NCI-H1092 (cell line): ENCODE measurements at regions not wholly inside any gene's neighbourhood (a gene's known extent, or its start where the extent isn't known, plus 50 kb on each side); places are given as distances from the start of the nearest gene placed in this dataset.
"Not testable (repeated sequence)": the region's sequence is repeated elsewhere in the genome, so short reads cannot be mapped to it uniquely, and the experiment has no call there.

Source experiments
- DNase-seq: peaks from one replicate; lab custom pipeline; 2025; lab: John Stamatoyannopoulos, UW

DNA sequence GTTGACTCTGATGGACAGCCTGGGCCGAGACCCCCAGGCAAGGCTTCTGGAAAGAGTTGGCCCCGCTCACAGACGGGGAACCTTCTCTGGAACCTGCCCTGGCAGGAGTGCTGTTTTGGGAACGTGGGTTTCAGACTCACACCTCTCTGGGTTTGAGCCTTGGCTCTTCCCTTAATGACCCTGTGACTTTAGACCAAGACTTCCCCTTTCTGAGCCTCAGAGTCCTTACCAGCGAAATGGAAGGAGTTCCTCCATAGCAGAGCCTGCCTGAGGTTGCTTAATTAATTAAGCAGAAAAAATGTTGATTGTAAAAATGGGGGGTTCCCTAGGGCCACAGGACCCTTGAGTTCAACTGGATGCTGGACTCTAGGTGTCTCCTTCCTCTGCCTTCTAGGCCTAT, 408.2 kb downstream of the SEC14L1 start:
- DNase-seq: no peak

- DNase-seq: no peak
Measured at GRCh38 chr17:77549726-77550366, 408.7 kb upstream of the TNRC6C start.

- DNase-seq: no peak
Measured at GRCh38 chr17:77553459-77554066, 404.9 kb upstream of the TNRC6C start.

DNA sequence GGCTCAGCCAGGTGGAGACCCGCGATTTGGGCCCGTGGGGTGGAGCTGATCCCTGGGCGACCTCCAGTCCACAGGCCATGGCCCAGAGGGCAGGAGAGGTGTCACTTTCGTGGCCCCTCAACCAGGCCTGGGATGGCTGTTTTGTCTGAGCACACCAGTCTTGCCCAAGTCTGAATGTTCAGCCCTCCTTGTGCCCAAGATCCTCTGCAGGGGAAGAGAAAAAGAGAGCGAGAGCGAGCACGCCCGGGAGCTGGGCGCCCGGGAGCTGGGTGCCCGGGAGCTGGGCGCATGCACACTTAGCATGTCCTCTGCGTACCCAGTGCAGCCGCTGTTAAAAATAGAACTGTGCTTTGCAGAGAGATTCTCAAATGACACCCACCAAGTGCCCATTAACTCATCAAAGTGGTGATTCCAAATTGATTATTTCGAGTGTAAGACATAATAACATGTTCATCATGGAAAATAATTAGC, 403.3 kb upstream of the TNRC6C start:
- peak; percentile 70 for DNase-seq

DNA sequence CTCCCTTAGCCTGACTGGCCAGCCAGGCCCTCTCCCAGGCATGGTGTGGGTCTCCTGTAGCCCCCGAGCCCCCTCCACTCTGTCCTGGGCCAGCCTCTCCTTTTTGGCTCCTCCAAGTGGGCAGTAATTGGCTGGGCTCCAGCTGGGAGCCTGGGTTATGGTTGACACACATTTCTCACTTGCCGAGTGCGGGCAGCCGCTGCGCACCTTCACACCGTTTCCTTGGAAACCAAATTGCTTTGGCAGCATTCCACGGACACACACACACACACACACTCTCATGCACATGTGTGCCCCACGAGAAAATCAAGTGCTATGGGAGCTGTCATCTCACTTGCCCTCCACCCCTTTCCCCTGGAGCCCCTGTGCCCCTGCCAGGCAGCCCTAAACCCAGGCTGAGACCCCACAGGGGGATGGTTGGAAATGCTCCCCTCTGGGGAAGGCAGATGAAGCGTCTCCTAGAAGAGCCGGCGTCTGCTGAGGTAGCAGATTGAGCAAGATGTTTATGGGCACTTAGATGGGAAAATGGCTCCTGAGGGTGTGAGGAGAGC, 402.7 kb upstream of the TNRC6C start:
- DNase-seq: peak; percentile 83

GRCh38 chr17:77556383-77557061, 402.0 kb upstream of the TNRC6C start:
- peak; percentile 33 for DNase-seq

DNA sequence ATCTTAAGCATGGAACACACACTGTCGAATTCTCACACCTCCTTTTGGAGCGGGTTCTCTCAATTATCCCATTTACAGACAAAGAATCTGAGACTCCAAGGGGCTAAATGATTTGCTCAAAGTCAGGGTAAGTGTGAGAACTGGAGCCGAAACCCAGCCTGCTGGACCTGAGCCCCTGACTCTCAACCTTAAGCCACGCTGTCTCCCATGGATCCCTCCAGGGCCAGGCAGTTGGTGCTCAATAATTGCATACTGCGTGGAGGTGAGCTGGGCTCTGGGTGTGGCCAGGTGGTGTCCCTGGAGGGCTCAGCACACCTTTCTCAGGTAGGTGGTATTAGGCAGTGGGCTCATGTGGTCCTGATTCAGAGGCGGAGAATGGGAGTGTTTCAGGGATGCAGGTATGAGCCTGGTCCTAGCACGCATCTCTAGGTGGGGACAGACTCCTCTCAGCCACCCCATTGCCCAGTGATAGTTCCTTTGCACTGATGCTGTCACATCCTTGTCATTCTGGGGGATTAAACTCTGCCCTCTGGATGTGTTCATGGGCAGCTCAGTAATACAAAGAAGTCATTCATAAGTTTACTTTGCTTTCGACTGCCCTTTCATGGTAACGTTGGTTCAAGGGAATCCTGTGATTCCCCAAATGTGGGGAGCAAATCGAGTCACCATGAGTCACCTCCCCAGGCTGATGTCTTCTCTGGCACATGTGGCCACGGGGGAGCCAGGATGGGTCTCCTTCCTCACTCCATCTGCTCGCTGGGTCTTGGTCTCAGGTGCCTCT, 399.5 kb upstream of the TNRC6C start:
- no peak for DNase-seq

- DNase-seq: no peak
Measured at GRCh38 chr17:77560381-77560780, 398.1 kb upstream of the TNRC6C start.

- DNase-seq: no peak
Measured at GRCh38 chr17:77560841-77561240, 397.7 kb upstream of the TNRC6C start.

GRCh38 chr17:77562361-77562760, 396.1 kb upstream of the TNRC6C start:
- DNase-seq: not testable (repeated sequence)

GRCh38 chr17:77563439-77564102, 394.9 kb upstream of the TNRC6C start:
- DNase-seq: no peak

GRCh38 chr17:77564278-77564920, 394.1 kb upstream of the TNRC6C start:
- DNase-seq: no peak

- DNase-seq: no peak
Measured at GRCh38 chr17:77565166-77565565, 393.3 kb upstream of the TNRC6C start.

DNA sequence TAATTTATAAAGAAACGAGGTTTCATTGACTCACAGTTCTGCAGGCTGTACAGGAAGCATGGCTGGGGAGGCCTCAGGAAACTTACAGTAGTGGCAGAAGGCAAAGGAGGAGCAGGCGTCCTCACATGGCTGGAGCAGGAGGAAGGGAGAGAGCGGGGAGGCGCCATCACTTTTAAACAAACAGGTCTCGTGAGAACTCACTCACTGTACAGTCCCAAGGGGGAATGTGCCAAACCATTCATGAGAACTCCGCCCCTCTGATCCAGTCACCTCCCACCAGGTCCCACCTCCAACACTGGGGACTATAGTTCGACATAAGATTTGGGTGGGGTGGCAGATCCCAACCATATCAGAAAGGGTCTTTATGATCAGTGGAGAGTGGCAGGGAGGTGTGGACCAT, 392.4 kb upstream of the TNRC6C start:
- DNase-seq: no peak

DNA sequence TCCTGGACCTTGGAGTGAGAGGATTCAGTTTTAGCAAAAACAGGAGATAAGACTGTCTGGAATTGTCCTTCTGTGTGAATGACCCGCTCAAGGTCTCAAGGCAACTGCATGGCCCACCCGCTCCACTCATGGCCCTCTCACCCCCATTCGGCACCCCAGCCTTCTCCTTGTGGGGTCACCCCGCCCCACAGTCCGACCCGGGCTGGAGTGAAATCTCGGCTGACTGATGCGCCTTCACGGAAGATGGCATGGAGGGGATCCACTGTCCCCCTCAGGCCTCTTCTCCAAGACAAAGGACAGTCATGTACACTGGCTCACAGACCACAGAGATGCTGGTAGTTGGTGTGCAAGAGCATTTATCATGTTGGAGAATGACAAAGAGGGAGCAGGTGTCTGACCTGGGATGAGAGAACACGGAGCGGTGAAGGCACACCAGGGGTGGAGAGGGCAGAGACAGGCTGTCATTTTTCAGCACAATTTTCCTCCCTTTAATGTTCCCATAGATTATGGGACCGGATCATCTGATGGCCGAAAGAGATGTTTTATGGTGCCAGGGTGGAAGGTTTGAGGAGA, 391.9 kb upstream of the TNRC6C start:
- DNase-seq: no peak

DNA sequence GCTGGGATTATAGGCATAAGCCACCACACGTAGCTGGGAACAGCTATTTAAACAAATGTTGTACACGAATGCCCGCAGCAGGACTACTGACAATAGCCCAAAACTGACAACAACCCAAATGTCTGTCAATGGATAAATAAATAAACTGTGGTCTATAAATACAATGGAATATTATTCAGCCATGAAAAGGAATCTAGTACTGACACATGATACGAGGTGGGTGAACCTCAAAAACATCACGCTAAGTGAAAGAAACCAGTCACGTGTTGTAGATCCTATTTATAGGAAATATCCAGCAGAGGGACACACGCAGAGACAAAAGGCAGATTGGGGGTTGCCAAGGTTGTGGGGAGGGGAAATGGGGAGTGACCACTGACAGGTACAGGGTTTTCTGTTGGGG, 390.0 kb upstream of the TNRC6C start:
- no peak for DNase-seq

DNA sequence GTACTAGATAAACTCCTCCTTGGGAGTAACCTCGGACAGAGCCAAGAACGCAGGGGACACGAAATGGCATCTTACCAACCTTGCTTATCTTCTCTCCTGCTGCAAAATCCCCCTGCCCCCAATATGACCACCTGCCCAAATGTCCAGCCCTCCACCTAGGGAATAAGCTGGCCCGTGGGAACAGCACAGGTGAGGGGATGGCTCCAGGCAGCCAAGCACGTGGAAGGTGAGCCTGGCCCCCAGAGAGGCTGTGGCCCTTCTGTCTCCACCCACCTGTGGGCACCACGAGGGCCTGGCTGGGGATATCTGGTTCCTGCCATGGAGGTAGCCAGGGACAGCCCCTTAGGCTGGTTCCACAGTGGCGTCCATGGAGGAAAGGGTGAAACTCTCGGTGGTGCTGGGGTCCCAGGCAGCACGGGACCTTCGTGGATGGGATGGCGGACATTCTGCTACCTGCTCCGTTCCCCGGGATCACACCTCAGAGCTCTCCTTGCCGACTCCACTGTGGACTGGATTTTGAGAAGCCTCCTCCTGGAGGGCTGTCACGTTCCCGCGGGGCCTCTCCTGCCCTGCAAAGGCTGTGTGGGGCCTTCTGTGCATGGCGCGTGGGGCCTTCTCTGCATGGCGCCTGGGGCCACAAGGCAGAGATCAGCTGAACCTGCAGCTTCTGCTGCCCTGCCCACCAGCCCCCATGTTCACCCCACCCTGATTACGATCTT, 388.5 kb upstream of the TNRC6C start:
- DNase-seq: no peak

GRCh38 chr17:77570565-77570898, 388.0 kb upstream of the TNRC6C start:
- no peak for DNase-seq

DNA sequence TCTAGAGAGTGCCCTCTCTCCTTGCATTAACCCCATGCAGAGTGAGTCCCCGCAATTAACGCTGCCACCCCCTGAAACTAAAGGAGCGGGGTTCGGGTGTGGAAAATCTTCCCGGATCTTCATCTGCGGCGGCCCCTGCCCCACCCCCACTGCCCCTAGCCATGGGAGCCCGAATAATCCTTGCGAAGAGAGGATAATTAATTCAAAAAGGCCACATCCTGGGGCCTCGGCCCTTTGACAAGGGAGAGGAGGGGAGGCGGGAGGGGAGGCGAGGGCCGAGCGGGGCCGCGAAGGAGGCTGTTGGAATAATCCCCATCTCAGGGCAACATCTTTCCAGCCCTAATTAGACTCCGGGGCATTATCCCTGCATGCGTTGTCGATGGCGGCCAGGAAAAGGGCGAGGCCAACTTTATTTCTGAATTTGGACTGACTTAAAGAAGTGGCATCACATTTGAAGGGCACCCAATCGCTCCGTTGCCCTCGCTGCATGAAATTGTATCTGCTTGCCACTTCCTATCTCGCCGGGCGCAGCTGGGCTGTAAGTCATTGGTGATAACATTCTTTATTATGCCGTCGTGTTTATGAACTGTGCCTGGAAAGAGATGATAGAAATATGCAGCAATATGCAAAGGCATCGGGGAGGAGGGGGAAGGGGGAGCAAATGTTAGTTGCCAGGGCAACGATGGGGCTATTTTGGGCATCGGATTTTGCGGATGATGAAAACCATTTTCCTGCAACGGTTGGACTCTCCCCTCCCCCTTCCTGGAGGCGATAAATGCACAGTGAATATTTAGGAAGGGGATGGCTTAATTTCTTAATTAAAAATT, 387.1 kb upstream of the TNRC6C start:
- DNase-seq: no peak
